ENCODE measurements at regions not wholly inside any gene's neighbourhood (a gene's known extent, or its start where the extent isn't known, plus 50 kb on each side); places are given as distances from the start of the nearest gene placed in this dataset.
"Not testable (repeated sequence)": the region's sequence is repeated elsewhere in the genome, so short reads cannot be mapped to it uniquely, and the experiment has no call there.

DNA sequence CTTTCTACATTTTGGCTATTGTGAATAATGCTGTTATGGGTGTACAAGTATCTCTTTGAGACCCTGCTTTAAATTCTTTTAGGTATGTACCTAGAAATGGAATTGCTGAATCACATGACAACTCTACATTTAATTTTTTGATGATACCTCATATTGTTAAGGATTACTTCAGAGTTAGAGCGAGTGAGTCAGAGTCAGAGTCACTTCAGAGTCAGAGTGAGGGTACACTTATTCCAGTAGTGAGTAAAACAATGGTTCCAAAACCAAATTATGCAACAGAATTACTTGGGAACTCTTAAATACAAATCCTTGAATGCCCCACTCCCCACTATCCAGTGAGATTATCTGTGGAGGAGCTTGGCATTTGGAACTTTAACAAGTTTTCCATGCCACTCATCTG is 50.3 kb upstream of the SNRK start:
- peak; percentile 11 for DNase-seq

DNA sequence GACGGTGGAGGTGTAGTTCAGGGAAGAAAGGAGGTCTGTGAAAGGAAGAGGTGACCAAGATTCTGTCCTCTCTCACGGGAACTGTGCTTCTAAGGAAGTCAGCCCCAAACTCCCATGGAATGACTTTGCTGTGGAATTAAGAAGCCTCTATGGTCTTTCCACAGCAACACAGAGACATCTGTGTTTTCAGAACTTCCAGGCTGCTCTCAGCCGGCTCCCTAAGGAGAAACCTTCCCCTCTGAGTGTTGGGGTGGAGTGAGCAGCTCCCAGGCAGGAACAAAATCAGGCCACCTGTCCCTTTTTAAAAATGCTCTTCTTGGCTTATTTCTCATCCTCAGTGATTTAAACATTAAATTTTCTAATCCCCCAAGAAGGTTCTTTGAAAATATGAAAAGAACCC is 53.3 kb upstream of the SNRK start:
- DNase-seq: no peak

DNA sequence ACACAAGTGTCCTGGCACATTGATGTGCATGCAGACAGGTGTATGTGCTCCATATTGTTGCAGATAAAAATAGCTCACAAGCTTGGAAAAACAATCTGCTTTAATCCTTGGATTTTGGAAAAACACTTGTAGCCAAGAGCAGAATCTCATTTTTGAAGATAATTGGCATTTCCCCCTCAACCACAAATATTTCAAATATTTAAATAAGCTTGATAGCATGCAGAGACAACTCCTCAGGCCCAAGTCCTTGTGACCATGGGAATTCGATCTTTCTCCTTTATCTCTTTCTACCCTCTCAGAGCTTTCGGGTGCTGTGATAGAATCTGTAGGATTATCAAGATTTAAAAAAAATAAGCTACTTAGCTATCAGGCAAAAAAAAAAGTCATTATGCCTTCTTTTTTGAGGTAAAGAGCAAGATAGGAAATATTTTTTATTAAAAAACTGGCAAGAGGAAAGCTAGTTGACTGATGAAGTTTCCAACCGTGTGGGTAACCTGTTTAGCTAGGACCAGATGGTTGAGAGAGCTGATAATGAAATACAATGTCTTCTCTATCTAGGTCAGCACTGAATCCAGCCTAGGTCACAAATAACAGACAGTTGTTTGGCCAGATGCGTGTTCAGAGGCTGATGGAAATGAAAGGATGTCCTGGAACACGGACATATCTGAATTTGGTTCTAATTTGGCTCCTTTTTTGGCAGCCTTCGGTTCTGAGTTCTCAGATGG is 54.9 kb upstream of the SNRK start:
- DNase-seq: peak; percentile 56

DNA sequence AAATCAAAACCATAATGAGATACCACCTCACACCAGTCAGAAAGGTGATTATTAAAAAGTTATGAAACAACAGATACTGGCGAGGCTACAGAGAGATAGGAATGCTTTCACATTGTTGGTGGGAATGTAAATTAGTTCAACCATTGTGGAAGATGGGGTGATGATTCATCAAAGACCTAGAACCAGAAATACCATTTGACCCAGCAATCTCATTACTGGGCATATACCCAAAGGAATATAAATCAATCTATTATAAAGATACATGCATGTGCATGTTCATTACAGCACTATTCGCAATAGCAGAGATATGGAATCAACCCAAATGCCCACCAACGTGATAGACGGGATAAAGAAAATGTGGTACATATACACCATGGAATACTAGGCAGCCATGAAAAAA is 56.5 kb upstream of the SNRK start:
- DNase-seq: not testable (repeated sequence)

DNA sequence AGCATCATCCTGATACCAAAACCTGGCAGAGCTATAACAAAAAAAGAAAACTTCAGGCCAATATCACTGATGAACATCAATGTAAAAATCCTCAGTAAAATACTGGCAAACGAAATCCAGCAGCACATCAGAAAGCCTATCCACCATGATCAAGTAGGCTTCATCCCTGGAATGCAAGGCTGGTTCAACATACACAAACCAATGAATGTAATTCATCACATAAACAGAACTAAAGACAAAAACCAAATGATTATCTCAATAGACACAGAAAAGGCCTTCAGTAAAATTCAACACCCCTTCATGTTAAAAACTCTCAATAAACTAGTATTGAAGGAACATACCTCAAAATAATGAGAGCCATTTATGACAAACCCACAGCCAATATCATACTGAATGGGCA is 58.7 kb upstream of the SNRK start:
- not testable (repeated sequence) for DNase-seq

DNA sequence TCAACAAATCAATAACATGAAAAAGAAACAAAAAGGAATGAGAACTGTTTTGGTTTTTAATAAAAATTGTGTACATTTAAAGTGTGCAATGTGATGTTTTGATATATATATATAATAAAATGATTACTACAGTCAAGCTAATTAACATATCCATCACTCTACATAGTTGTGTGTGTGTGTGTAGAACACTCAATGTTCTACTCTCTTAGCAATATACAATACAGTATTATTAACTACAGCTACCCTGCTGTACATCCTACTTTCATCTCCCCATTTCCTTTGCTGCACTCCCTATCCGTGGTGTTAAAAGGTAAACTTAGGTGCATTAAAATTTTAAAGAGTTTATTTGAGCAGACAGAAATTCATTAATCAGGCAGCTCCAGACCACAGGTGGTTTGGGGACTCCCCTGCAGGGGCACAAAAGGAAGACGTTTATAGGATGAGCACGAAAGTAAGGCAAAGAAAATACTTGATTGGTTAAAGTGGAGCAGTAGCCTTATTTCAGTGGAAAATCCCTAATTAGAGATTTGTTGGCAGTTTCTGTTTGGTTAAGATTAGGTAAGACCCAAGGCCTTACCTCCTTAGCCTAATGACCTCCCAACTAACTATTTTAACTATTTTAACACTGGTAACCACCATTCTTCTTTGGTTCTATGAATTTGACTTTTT is 61.8 kb upstream of the SNRK start:
- DNase-seq: no peak

DNA sequence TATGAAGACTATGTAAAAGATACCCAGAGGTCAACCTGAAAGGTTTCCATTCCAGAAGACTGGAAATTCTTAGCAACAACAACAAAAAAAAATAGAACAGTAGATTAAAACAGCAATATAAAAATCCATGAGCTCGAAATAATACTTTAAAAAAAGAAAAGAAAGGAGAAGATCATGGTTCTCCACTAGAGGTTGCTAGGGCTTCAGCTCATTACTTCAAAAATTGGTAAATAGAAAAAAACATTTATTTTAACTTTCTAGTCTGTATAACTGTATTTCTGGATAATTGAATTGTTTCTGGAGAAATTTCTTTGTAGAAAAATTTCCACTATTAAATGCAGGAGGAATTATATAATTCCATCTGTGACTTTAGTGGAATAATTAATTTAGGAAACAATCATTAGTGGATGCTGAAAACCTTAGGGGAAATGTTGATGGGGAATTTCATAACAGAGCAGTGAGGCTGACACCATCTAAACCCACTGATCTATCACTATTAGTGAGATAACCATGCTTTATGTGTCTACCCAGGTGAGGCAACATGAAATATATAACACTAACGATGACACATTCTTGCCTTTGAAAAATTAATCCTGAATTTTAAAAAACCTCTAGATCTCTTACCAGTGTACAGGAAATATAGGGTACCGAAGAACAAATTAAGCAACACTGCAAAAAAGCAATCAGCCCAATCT is 62.5 kb upstream of the SNRK start:
- DNase-seq: no peak

DNA sequence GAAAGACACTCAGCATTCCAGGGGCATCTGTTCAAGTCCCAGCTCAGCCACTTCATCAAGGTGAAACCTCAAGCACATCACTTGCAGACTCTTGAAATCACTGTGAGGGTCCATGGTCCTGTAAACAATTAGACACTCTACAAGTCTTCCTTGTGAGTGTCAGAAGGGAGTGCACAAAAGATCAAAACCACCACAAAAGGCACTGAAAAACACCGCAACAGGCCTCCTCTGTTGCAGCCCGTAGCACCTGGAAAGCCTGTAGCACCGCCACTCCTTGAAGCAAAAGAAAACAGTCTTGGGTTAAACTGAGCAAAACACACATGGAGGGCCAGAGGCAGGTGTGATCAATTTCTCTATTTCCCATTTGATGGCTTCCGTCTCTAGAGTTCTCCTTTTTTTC is 63.8 kb upstream of the SNRK start:
- no peak for DNase-seq

DNA sequence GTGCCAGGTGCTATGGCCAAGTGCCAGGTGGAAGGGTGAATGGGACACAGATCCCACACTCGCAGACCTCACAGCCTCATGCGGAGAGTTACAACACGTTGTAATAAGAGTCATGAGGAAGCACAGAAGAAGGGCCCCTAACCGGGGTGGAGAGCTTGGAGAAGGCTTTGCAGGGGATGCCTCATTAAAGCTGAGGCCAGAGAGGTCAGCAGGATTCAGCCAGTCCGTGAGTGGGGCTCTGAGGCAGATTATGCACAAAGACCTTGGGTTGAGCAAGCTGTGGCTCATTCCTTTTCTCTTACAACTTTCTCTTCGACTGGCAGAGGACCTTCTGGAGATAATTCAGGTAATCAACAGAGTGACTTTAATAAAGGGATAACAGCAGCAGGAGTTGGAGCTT is 65.3 kb upstream of the SNRK start:
- no peak for DNase-seq

DNA sequence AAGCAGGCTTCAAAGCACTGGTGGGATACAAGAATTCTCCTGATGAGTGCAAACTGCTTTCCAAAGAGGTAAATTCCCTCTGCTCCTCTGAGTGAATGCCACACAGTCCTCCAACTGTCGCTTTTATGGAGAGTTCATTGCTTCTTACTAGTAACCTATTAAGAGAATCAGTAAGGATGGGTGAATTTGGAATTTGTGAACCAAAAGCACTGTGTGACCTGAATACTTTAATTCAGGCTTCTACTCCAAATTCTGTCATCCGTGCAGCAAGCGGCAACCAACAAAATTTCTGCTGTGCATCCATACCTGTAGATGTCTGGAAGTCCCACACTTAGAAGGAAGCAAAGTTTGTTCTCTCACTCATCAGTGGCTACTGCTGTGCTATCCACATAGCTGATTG is 66.7 kb upstream of the SNRK start:
- no peak for DNase-seq

DNA sequence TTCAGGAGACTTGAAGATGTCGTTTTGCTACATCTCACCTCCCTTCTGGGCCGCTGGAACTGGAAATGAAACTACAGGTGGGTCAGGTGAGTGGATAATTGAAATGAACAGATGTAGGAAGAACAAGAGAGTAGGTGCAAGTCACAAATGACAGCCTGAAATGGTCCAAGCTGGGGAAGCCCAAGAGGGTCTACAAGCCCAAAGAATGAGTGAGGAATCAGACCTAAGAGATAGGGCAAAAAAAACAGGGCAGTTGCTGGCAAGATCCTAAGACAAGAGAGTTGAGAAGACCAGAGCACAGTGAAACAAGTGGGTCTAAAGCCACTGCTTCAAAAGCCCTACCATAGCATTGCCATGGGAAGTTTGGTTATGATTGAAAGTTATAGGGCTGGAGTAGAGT is 67.4 kb upstream of the SNRK start:
- DNase-seq: no peak

DNA sequence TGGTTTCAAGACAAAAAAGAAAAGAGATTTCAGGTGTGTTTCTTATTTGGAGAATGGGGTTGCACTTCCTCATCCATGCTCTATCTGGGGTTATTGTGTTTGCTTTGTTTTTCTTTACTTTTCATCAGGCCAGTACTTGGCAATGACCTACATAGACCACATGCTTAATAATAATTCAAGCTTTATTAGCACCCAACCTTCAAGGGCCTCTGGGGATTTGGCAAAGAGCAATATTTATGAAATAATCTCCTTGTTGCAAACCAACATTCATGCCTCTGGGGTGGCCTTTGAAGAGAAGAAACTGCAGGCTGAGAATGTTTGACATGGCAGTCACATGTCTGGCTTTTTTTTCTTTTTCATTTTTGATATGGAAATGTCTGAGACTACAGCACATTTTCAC is 68.2 kb upstream of the SNRK start:
- DNase-seq: no peak

DNA sequence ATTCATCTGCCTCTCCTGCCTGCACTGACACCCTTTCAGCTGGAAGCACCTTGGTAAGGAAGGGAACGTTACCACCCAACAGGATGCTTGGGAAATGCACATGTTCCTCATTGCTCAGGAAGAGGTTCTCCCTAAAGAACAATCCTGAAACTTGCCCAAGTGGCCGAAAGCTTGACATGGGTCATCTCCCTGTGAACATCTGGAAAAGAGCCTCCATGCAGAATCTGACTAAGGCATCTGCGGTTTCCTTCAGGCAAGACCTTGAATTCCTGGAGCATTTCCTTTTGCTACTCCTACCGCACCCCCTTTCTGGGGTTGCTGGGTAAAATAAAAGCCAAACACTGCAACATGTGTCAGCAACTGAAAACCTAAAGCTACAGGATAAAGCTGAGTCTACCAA is 68.7 kb upstream of the SNRK start:
- peak; percentile 19 for DNase-seq

DNA sequence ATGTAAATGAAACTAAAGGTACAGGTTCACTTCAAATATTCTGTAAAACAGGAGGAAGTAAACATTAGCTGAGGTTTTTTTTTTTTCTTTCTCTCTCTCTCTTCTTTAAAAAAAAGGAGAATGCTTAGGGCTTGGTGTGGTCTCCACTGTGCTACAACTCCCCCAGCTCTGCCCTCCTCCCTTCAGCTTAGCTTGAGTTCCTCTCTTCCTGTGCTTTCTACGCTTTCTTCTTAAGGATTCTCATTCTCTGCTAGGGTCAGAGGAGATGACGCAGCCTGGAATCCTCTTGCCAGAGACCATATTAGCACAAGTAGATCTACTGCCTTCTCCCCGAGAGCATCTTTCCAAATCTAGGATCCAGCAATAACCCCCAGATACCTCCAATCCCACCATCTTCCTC is 69.1 kb upstream of the SNRK start:
- DNase-seq: no peak

DNA sequence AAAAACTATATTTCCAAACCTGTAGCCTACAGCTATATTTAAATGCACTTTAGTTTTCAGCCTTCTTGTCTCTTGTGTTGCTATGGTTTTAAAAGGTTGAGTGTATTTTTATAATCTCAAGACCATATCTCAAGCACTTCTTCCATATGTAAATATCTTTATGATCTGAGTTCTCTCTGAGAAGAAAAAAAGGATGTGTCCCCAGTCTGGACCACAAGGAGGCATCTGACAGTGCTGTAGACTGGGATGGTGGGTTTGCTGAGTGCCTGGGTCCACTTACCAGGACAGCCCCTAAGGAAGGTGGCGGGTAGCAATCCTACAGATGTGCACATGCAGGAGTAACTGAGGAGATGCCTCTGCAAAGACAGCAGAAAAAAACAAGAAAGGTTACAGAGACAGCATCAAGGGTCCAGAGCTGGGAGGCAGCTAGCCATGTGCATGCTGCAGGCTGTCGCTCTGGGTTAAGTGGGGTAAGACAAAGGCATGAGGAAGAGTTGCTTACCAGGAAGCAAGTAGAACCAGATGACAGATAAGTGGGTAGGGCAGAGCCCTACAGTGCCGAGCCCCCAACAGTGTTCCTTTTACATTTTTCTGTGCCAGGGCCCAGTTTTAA is 70.6 kb upstream of the SNRK start:
- no peak for DNase-seq

DNA sequence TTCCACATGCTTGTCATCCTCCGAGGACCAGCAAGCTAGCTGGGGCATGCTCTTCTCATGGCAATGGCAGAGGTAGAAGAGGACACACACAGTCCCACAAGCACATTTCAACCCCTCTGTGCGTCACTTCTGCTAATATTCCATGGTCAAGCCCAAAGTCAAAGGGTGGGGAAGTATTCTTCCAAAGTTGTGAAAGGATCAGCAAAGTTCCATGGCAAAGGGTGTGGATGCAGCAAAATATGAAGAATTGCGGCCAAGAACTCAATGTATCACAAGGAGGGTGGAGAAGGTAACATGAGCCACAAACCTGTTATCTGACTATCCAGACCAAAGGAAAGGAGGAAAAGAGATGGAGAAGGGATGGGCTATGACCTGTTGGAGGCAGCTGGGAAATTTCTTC is 71.2 kb upstream of the SNRK start:
- no peak for DNase-seq

DNA sequence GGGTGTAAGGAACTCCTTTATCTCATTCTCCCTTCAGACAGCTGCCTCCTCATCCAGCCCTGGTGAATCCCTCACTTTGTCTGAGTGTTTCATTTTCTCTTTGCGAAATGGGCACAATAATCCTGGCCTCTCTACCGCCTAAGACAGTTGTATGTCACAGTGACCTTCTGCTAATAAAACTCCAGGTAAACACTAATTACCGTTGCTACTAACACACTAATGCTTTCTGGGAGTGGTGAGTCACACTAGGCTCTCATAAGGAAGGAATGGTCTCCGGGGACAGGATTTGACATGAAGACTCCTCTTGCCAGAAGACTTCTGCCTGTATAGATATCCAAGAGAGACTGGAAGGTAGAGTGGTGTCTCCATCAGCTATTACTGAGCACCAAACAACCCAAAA is 71.7 kb upstream of the SNRK start:
- DNase-seq: peak; percentile 28

DNA sequence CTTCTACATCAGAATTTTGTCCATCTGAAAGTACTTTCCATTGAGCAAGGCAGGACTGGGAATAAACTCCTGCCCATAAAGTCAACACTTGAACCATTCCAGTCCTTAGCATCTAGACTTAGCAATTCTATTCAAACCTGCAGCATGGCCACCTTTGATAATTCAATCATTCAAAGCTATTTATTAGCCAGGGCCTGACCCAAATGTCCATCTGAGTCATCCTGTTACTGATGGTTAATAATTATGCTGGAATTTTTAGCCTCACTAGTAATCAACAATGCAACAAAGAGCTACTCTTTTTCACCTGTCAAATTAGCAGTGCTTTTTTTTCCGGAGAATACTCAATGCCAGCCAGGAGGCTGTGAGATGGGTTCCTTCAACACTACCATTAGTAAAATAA is 72.7 kb upstream of the SNRK start:
- DNase-seq: no peak

DNA sequence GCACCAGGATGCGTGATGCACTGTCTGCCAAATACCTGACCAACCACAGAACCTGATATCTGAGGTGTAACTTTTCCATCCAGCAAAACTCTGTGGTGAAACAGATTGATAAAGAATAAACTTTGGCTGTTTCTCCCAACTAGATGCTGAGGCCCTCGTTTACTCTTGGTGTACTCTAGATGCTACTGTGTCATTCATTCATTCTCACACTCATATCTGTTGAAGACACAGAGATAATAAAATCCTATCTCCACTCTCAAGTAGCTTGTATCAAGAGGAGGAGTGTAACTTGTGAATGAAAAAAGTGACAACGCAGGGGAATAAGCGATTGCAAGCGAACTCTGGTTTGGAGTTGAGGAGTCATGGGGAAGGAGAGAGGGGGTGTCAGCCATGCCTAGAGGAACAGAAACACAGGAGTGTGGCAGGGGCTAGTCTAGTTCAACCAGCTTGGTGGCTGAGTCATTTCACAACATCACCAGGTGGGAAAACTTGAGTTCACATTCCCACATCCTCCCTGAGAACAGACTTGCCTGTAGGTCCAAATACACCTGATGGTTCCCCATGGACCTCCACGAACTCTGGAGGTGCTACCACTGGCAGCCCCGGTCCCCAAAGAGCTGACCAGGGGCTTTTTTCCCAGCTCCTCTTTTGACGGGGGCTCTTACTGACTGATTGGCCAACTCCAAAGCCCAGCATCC is 73.3 kb upstream of the SNRK start:
- DNase-seq: no peak

DNA sequence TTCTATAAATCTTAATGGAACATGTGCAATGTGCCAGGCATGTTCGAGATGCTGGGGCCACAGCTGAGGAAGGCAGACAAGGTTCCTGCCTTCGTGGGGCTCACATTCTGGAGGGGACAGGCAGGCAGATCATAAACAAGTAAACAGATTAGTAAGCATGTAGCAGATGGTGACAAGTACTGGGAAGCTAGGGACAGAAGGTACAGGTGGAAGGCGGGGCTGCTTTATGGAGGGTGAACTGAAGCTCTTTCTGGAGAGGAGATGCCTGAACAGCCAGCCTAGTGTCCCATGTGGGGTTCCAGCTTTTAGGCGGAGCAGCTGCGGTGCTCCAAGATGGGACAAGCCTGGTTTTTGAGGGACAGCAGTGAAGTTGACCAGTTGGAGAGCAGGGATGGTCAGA is 74.7 kb upstream of the SNRK start:
- no peak for DNase-seq

DNA sequence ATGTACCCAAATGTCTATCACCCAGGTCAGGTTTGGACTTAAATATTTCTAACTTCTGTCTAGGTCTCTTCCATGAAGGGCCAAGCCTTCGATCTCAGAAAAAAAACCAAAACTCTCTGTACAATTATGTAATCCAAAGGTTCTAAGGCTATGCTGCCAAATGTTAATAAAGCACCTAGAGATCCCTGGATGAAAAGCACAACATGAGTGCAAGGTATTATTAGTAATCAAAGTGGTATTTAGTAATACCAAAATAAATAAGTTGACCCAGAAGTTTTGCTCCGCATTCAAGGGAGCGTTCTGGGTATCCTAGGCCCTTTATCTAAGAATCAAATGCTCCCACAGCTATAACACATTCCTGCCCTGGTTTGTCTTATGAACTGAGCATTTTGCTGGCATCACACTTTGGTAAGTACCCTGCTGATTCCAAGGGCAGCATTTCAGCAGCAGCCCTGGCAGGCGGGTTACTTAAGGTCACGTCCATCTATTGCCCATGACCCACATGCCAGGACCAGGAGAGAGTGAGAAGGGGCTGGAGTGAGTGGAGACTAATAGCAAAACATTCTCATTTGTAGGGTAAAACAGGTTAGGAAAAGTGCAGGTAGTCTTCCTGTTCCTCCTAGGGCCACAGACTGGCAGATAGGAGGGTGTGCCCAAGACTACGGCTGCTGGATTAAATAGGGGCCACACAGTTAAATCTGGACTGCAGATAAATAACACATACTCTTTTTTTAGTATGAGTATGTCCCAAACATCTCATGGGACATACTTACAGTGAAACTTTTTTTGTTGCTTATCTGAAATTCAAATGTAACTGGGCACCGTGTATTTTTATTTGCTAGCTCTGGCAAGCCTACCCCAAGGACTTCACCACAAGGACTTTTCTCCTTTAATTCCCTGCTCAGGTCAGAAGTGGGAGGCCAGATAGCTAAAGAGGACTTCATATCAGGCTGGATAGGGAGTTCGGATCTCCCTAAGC is 76.0 kb upstream of the SNRK start:
- DNase-seq: no peak

DNA sequence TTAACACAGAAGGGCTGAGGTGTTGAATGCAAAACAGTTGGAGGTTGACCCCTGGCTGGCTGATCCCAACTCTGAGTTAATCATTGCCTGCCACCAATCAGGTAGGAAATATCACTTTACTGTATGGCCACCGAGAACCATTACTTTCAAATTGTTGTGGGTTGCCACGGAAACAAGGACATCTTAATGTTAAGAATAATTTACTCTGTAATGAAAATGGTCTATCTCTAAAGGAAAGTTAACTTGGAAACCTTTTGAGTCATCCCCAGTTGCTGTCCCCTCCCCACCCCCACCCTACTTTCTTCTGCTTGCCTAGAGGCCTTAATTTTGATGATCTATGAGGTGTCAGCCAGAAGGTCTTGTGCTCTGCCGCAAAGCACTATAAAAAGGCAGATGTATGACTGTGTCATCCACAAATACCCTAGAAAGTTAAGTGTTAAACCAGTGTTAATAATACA is 78.7 kb upstream of the SNRK start:
- peak; percentile 44 for DNase-seq

Measured in fibroblast of skin of right biceps (primary cell).